GM12875 (cell line): ENCODE measurements at regions not wholly inside any gene's neighbourhood (a gene's known extent, or its start where the extent isn't known, plus 50 kb on each side); places are given as distances from the start of the nearest gene placed in this dataset.

Experiments
- H3K4me3 ChIP-seq: one replicate; pipeline ENCODE4 v1.5.1; 2011; ENCODE audit warnings: low read depth, low read length, control low read depth
- TF ChIP-seq, protein P1 (sequence below): IDR thresholded peaks from 2 replicates; pipeline ENCODE4 v1.5.1; 2011; ENCODE audit warnings: low read depth, mild to moderate bottlenecking, control low read depth, inconsistent platforms, low read length, moderate library complexity, borderline replicate concordance; ENCODE audit not compliant: insufficient read depth

DNA sequence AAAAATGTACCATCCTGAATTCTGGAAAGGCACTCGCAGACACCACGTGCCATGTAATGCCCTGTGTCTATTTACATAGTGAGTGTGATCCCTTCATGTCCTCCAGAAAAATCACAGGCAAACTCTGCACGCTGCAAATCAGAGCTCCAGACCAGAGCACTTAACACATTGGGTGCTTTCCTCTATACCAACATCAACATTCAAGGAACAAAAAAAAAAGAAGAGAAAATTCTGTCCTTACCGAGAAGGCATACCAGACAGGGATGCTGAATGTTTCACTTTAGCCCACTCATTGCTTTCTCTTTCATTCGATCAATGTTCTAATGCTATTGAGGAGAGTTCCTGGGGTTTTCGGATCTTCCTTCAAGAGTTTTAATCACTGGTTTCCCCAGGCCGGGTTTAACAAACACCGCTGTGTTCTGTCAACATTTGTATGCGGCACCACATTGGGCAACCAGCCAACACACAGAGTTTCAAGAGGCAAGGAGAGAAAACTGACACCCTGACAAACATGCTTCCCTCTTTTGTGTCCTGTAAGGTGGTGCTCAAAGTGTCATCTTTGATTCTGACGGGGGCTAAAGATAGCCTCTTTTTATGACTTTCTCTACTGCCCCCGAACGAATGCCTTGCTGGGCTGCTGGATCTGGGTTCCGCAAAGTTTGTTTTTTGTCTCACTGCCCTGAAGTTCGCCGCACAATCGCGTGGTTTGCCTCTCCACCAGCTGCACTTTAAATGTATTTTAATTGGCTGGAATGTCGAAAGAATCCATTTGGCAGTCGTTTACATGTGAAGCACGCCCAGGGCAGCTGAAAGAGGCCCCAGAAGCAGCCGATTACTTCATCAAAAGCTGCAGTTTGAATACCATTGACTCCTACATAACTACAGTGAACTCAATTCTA, 106.4 kb upstream of the NCKAP5 start:
- H3K4me3 ChIP-seq: no peak overlapping the region
- TF ChIP-seq, protein P1, sequence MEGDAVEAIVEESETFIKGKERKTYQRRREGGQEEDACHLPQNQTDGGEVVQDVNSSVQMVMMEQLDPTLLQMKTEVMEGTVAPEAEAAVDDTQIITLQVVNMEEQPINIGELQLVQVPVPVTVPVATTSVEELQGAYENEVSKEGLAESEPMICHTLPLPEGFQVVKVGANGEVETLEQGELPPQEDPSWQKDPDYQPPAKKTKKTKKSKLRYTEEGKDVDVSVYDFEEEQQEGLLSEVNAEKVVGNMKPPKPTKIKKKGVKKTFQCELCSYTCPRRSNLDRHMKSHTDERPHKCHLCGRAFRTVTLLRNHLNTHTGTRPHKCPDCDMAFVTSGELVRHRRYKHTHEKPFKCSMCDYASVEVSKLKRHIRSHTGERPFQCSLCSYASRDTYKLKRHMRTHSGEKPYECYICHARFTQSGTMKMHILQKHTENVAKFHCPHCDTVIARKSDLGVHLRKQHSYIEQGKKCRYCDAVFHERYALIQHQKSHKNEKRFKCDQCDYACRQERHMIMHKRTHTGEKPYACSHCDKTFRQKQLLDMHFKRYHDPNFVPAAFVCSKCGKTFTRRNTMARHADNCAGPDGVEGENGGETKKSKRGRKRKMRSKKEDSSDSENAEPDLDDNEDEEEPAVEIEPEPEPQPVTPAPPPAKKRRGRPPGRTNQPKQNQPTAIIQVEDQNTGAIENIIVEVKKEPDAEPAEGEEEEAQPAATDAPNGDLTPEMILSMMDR: no peak

DNA sequence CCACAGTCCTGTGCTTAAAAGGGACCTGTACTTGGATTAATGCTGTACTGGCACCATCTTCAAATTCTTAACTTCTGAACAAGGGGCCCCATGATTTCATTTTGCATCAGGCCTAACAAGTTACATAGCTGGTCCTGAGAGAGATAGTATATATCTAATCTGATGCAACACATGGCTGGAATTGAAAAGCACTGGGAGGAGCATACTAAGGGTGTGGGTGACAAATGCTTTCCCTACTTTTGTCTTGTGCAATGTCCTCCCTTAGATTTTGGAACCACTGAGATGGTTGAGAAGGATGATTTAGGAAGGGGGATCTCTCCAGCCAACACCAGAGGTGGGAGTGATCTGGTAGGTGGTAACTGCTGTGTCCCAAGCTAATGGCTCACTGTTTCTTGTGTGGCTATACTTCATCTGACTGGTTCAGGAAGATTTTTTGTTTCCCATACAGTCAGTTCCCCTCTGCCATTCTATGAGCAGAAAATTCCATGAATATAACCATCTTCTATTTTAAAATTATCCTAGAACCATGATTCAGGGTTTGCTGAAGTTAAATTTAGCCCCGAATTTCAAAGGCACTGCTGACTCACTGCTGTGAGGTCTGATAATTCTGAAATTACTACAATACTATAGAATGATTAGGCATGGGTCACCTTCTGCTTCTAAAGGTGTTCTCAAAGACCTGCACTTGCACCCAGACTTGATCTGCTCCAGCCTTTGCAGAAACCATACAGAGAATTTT, 108.3 kb upstream of the NCKAP5 start:
- TF ChIP-seq, protein P1: no peak
- H3K4me3 ChIP-seq: no peak overlapping the region

DNA sequence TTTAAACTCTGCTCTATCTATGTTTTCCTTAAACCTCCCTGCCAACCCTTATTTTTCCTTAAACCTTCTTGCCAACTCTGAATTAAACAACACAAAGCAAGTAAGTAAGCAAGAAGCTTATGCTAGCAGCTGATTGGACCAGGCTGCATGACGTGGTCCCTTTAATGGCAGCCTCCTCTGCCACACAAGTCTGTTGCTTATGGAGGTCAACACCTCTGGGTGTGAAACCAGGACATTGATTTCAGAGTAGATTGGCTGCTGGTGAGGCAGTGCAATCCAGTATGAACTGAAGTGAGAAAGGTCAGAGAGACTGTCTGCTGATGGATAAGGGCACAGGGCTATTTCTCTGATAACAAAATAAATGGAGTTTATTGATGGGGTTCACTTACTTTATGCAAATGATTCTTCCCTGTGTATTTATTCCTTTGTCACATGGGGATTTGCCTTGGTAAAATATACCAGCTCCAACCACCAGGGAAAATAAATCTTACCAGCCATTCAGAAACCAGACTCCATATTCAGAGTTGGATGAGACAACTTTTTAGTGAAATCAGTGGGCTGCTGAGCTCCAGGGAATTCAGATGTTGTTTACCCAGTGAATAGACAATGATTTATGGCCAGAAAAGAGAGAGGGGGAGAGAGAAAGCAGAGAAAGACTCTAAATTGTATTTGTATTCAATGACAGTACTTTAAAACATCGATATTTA, 112.2 kb upstream of the NCKAP5 start:
- TF ChIP-seq, protein P1: no peak

DNA sequence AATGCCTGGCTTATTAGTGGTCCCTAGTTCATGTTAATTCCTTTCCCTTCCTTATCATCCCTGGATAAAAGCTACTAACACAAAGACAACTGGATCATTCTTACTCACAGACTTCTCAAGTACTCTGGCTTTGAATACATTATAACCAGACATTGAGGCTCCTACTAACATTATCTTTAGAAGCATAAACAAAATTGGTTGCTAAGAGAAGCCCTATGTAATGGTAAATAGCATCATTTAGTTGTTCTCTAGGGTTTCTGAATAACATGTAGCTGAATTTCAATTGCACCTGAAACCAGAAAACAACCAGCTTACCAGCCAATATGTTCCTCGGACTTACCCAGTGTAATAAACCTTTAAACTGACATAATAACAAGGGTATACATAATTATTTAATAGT, 114.1 kb upstream of the NCKAP5 start:
- TF ChIP-seq, protein P1: no peak

More for the DNA sequence above, 112.2 kb upstream of the NCKAP5 start:
- no peak overlapping the region for H3K4me3 ChIP-seq

DNA sequence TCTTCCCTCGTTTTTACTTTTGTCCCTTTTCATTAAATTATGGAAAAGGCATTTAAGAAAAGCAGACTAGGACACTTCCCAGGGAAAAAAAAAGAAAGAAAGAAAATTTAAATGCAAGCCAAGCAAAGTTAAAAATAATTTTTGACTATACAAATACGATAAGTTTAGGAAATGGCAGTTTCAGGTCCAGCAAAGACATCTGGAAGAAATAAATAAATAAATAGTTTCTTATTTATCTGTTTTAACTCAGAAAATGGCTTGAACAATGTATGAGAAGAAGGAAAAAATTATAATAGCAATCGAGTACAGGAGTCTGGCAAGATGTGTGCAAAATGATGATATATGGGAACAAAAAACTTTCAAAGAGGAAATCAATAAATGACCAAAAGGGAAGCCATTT, 114.6 kb upstream of the NCKAP5 start:
- TF ChIP-seq, protein P1: no peak

More for the DNA sequence above, 114.1 kb upstream of the NCKAP5 start:
- no peak overlapping the region for H3K4me3 ChIP-seq

DNA sequence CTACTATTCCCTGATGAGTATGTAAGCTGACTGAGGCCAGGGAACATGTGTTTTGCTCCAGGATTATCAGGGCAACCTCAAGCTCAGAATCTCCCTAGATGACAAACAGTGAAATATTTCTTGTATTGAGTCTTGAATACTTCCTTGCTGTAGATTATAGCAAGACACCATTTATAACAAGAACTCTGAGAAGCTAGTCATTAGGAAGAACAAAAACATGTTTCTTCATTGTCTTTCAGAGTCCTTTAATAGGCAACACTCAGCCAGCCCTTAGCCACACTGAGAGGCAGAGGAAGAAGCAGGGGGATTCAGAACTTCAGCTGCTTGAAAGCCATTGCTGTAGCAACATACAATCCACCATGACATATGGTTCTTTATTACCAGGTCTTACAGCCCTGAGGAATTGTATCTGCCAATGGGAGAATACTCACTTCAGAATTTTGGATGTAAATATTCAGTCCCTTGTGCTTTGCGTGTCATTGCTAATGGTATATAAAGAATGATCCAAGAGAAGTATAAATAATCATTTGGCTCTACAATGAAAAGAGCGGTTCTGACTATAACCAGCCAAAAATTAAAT, 117.5 kb upstream of the NCKAP5 start:
- TF ChIP-seq, protein P1: no peak

More for the DNA sequence above, 114.6 kb upstream of the NCKAP5 start:
- no peak overlapping the region for H3K4me3 ChIP-seq

More for the DNA sequence above, 117.5 kb upstream of the NCKAP5 start:
- no peak overlapping the region for H3K4me3 ChIP-seq
